Calu3 (cell line): ENCODE measurements at regions not wholly inside any gene's neighbourhood (a gene's known extent, or its start where the extent isn't known, plus 50 kb on each side); places are given as distances from the start of the nearest gene placed in this dataset.

ENCODE experiments used
- BruUV-seq: library from RNA; stranded (reverse); fragments of 400-500 nt; replicated peaks from 2 replicates; lab custom pipeline; 2021; lab: Mats Ljungman, UMichigan
- CTCF ChIA-PET: fragments of 300-600 bp; sonication (Branson Sonifier 250); formaldehyde crosslinking; loops from one replicate; lab custom pipeline; 2022; ENCODE audit warnings: antibody characterized with exemption; lab: Charles Lee
- DNase-seq: peaks from one replicate; pipeline ENCODE4 v3.0.0; 2022
- H3K27ac Mint-ChIP-seq: one replicate; pipeline ENCODE4 v1.8.0; 2022; ENCODE audit warnings: mixed read lengths; ENCODE audit not compliant: unreplicated experiment
- H3K27me3 Mint-ChIP-seq: one replicate; pipeline ENCODE4 v1.8.0; 2022; ENCODE audit warnings: mixed read lengths; ENCODE audit not compliant: unreplicated experiment
- H3K36me3 Mint-ChIP-seq: one replicate; pipeline ENCODE4 v1.8.0; 2022; ENCODE audit warnings: mild to moderate bottlenecking, moderate library complexity, mixed read lengths; ENCODE audit not compliant: insufficient read depth, unreplicated experiment
- H3K4me1 Mint-ChIP-seq: one replicate; pipeline ENCODE4 v1.8.0; 2022; ENCODE audit warnings: mild to moderate bottlenecking, low read depth, mixed read lengths; ENCODE audit not compliant: unreplicated experiment
- H3K4me3 Mint-ChIP-seq: one replicate; pipeline ENCODE4 v1.8.0; 2022; ENCODE audit warnings: mild to moderate bottlenecking, low read depth, moderate library complexity, mixed read lengths; ENCODE audit not compliant: unreplicated experiment
- H3K9me3 Mint-ChIP-seq: one replicate; pipeline ENCODE4 v1.8.0; 2022; ENCODE audit warnings: low read depth, mixed read lengths; ENCODE audit not compliant: unreplicated experiment
- CTCF ChIP-seq: fragments of 200-600 bp; IDR thresholded peaks from one replicate; pipeline ENCODE4 v1.8.0; 2022; ENCODE audit warnings: antibody characterized with exemption; ENCODE audit not compliant: unreplicated experiment
- intact Hi-C: fragments of 100-400 bp; cut with micrococcal nuclease; formaldehyde crosslinking; loops from one replicate; pipeline ENCODE4 v1.10.0; 2022; ENCODE audit not compliant: unreplicated experiment

GRCh38 chr13:85521657-85522056 lies 277.6 kb downstream of the SLITRK6 start:
- DNase-seq = no peak
- CTCF ChIA-PET = no interaction called here
- BruUV-seq = no TSS peak
- H3K27ac Mint-ChIP-seq = no peak overlapping the region
- H3K9me3 Mint-ChIP-seq = no peaks in the 10 kb centered on the region
- intact Hi-C loops = no loop called here
- no peak overlapping the region for H3K4me3 Mint-ChIP-seq
- no peaks in the 10 kb centered on the region for H3K36me3 Mint-ChIP-seq
- H3K4me1 Mint-ChIP-seq = no peaks in the 10 kb centered on the region
- H3K27me3 Mint-ChIP-seq = no peaks in the 10 kb centered on the region
- TF ChIP-seq CTCF = no peak

- CTCF ChIA-PET = no interaction called here
- no peaks in the 10 kb centered on the region for H3K9me3 Mint-ChIP-seq
- H3K27me3 Mint-ChIP-seq = no peaks in the 10 kb centered on the region
- no peaks in the 10 kb centered on the region for H3K4me1 Mint-ChIP-seq
- no peak overlapping the region for H3K4me3 Mint-ChIP-seq
- DNase-seq = no peak
- H3K36me3 Mint-ChIP-seq = no peaks in the 10 kb centered on the region
- intact Hi-C loops = no loop called here
- no TSS peak for BruUV-seq
- no peak for TF ChIP-seq CTCF
- H3K27ac Mint-ChIP-seq = no peak overlapping the region
Measured at GRCh38 chr13:85520445-85520844, 278.8 kb downstream of the SLITRK6 start.

- CTCF ChIA-PET = no interaction called here
- H3K4me3 Mint-ChIP-seq = no peak overlapping the region
- intact Hi-C loops = no loop called here
Measured at GRCh38 chr13:85519363-85519762, 279.9 kb downstream of the SLITRK6 start.

GRCh38 chr13:85512421-85512820 lies 286.8 kb downstream of the SLITRK6 start:
- Mint-ChIP-seq H3K36me3 (no peaks in the 10 kb centered on the region), H3K4me1 (peaks cover 27% of the 10 kb centered on the region), H3K27me3 (no peaks in the 10 kb centered on the region), H3K4me3 (no peak overlapping the region), H3K27ac (no peak overlapping the region), H3K9me3 (no peaks in the 10 kb centered on the region)
- TF ChIP-seq CTCF = no peak
- intact Hi-C loops = no loop called here
- CTCF ChIA-PET = no interaction called here
- DNase-seq = no peak
- no TSS peak for BruUV-seq

More at GRCh38 chr13:85519363-85519762, 279.9 kb downstream of the SLITRK6 start:
- H3K9me3 Mint-ChIP-seq = no peaks in the 10 kb centered on the region
- H3K36me3 Mint-ChIP-seq = no peaks in the 10 kb centered on the region
- H3K27me3 Mint-ChIP-seq = no peaks in the 10 kb centered on the region
- no peak for DNase-seq
- H3K27ac Mint-ChIP-seq = no peak overlapping the region
- TF ChIP-seq CTCF = no peak
- H3K4me1 Mint-ChIP-seq = no peaks in the 10 kb centered on the region
- no TSS peak for BruUV-seq
